ENCODE measurements at regions not wholly inside any gene's neighbourhood (a gene's known extent, or its start where the extent isn't known, plus 50 kb on each side); places are given as distances from the start of the nearest gene placed in this dataset.

DNA sequence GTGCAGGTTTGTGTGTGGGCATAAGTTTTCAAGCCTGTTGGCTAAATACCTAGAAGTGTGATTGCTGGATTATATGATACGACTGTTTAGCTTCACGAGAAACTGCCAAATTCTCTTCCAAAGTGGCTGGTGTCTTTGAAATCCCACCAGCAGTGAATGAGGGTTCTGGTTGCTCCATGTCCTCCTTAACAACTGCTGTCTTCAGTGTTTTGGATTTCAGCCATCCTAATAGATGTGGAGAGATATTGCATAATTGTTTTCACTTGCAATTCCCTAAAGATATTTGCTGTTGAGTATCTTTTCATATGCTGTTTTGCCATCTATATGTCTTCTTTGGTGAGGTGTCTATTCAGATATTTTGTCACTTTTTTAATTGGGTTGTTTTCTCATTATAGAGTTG, 390.5 kb downstream of the ZNF536 start:
- no peaks in the 10 kb centered on the region for H3K4me1 ChIP-seq (ENCODE audit: control insufficient read depth, insufficient read depth, low read length, poor library complexity, severe bottlenecking)
- H3K36me3 ChIP-seq (ENCODE audit: control insufficient read depth, insufficient read depth, low read length): no peaks in the 10 kb centered on the region
- H3K9me3 ChIP-seq (ENCODE audit: control insufficient read depth, low read length): no peaks in the 10 kb centered on the region
- WGBS, 2 experiments (ENCODE audit: insufficient coverage in 2 of 2): 81 to 100% methylated on average over 2 of the region's 2 CpGs
- H3K4me3 ChIP-seq (ENCODE audit: extremely low read depth, insufficient read depth, low read length, poor library complexity, severe bottlenecking): no peak overlapping the region
- no peak overlapping the region for H3K27ac ChIP-seq (ENCODE audit: low read depth, low read length, severe bottlenecking)

DNA sequence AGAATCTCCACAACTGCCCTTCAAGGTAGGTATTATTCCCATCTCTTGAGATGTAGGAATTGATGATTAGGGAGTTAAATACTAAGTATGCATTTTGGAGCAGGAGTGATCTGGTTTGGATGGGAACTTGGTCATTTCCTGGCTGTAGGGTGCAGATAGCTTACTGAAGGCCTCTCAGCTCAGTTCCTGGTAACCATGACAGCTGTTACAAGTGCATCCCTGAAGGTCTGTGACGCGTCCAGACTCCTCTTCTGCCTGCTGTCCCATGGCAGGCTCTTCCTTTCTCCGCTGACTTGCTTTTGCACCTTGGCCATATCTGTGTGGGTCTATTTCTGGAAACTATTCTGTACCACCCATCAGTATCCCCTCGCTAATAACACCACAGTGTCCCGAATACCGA, 387.8 kb downstream of the ZNF536 start:
- no peaks in the 10 kb centered on the region for H3K4me1 ChIP-seq (ENCODE audit: control insufficient read depth, insufficient read depth, low read length, poor library complexity, severe bottlenecking)
- H3K4me3 ChIP-seq (ENCODE audit: extremely low read depth, insufficient read depth, low read length, poor library complexity, severe bottlenecking): no peak overlapping the region
- no peaks in the 10 kb centered on the region for H3K9me3 ChIP-seq (ENCODE audit: control insufficient read depth, low read length)
- WGBS, 2 experiments (ENCODE audit: insufficient coverage in 2 of 2): 86 to 100% methylated on average over 2 to 3 of the region's 6 CpGs
- no peak overlapping the region for H3K27ac ChIP-seq (ENCODE audit: low read depth, low read length, severe bottlenecking)
- no peaks in the 10 kb centered on the region for H3K36me3 ChIP-seq (ENCODE audit: control insufficient read depth, insufficient read depth, low read length)

GRCh38 chr19:30757837-30758617, 385.8 kb downstream of the ZNF536 start:
- no peaks in the 10 kb centered on the region for H3K9me3 ChIP-seq (ENCODE audit: control insufficient read depth, low read length)
- WGBS, 2 experiments (ENCODE audit: insufficient coverage in 2 of 2): 89 to 100% methylated on average over 3 to 4 of the region's 5 CpGs
- H3K27ac ChIP-seq (ENCODE audit: low read depth, low read length, severe bottlenecking): no peak overlapping the region
- H3K4me1 ChIP-seq (ENCODE audit: control insufficient read depth, insufficient read depth, low read length, poor library complexity, severe bottlenecking): no peaks in the 10 kb centered on the region
- H3K4me3 ChIP-seq (ENCODE audit: extremely low read depth, insufficient read depth, low read length, poor library complexity, severe bottlenecking): no peak overlapping the region
- H3K36me3 ChIP-seq (ENCODE audit: control insufficient read depth, insufficient read depth, low read length): no peaks in the 10 kb centered on the region

- no peaks in the 10 kb centered on the region for H3K9me3 ChIP-seq (ENCODE audit: control insufficient read depth, low read length)
- 78 to 80% methylated on average over 4 to 6 of the region's 10 CpGs for WGBS, 2 experiments (ENCODE audit: insufficient coverage in 2 of 2)
Measured at GRCh38 chr19:30757104-30757836, 385.1 kb downstream of the ZNF536 start.

DNA sequence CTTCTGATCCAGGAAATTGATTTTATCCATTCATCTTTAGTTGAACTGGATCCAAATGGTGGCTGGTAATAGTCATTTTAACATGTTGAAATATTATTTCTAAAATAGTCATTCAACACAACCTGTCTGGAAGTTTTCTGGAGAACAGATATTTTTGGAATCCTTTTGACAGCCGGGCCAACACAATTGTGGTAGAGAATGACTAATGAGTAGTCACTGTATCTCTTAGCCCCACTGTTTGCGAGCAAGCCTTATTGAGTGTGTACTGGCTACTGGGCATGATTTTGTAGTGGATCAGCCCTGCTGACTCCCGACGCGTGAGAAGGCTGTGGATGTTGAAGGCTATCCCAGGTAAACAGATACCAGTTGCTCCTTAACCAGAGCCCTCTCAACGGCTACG, 383.4 kb downstream of the ZNF536 start:
- WGBS, 2 experiments (ENCODE audit: insufficient coverage in 2 of 2): 96 to 100% methylated on average over 3 to 6 of the region's 7 CpGs
- Histone ChIP-seq H3K27ac (ENCODE audit: low read depth, low read length, severe bottlenecking) (no peak overlapping the region), H3K9me3 (ENCODE audit: control insufficient read depth, low read length) (no peaks in the 10 kb centered on the region), H3K4me1 (ENCODE audit: control insufficient read depth, insufficient read depth, low read length, poor library complexity, severe bottlenecking) (no peaks in the 10 kb centered on the region), H3K36me3 (ENCODE audit: control insufficient read depth, insufficient read depth, low read length) (no peaks in the 10 kb centered on the region), H3K4me3 (ENCODE audit: extremely low read depth, insufficient read depth, low read length, poor library complexity, severe bottlenecking) (no peak overlapping the region)

More at GRCh38 chr19:30757104-30757836, 385.1 kb downstream of the ZNF536 start:
- no peak overlapping the region for H3K4me3 ChIP-seq (ENCODE audit: extremely low read depth, insufficient read depth, low read length, poor library complexity, severe bottlenecking)
- H3K4me1 ChIP-seq (ENCODE audit: control insufficient read depth, insufficient read depth, low read length, poor library complexity, severe bottlenecking): no peaks in the 10 kb centered on the region
- H3K36me3 ChIP-seq (ENCODE audit: control insufficient read depth, insufficient read depth, low read length): no peaks in the 10 kb centered on the region
- no peak overlapping the region for H3K27ac ChIP-seq (ENCODE audit: low read depth, low read length, severe bottlenecking)

DNA sequence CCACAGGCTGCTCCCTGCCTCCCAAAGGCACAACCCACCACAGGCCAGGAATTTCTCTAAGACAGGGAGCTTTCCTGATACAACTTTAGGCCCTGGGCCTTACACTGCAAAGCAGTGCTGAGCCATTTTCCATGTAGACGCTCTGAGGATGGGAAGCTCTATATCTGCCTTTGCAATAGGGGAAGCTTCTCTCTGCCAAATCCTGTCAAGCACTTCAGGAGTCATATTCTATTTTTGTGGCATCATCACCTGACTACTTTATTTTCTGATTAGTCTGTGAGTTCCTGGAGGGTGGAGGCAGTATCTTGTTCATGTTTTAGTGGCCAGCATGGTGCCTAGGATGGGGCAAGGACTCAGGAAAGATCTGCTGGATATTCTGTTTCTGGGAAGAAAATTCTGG, 382.0 kb downstream of the ZNF536 start:
- no peak overlapping the region for H3K27ac ChIP-seq (ENCODE audit: low read depth, low read length, severe bottlenecking)
- no peaks in the 10 kb centered on the region for H3K36me3 ChIP-seq (ENCODE audit: control insufficient read depth, insufficient read depth, low read length)
- WGBS, 2 experiments (ENCODE audit: insufficient coverage in 2 of 2): 86% methylated on average over 1 of the region's 1 CpG; no CpG with 5 or more reads in 1 of the 2 experiments
- H3K9me3 ChIP-seq (ENCODE audit: control insufficient read depth, low read length): peaks cover 2% of the 10 kb centered on the region
- no peaks in the 10 kb centered on the region for H3K4me1 ChIP-seq (ENCODE audit: control insufficient read depth, insufficient read depth, low read length, poor library complexity, severe bottlenecking)
- no peak overlapping the region for H3K4me3 ChIP-seq (ENCODE audit: extremely low read depth, insufficient read depth, low read length, poor library complexity, severe bottlenecking)

- 89 to 93% methylated on average over 2 to 3 of the region's 3 CpGs for WGBS, 2 experiments (ENCODE audit: insufficient coverage in 2 of 2)
- H3K9me3 ChIP-seq (ENCODE audit: control insufficient read depth, low read length): peaks cover 7% of the 10 kb centered on the region
- H3K4me3 ChIP-seq (ENCODE audit: extremely low read depth, insufficient read depth, low read length, poor library complexity, severe bottlenecking): no peak overlapping the region
- no peak overlapping the region for H3K27ac ChIP-seq (ENCODE audit: low read depth, low read length, severe bottlenecking)
- H3K4me1 ChIP-seq (ENCODE audit: control insufficient read depth, insufficient read depth, low read length, poor library complexity, severe bottlenecking): no peaks in the 10 kb centered on the region
- H3K36me3 ChIP-seq (ENCODE audit: control insufficient read depth, insufficient read depth, low read length): no peaks in the 10 kb centered on the region
Measured at GRCh38 chr19:30752876-30753275, 380.7 kb downstream of the ZNF536 start.

DNA sequence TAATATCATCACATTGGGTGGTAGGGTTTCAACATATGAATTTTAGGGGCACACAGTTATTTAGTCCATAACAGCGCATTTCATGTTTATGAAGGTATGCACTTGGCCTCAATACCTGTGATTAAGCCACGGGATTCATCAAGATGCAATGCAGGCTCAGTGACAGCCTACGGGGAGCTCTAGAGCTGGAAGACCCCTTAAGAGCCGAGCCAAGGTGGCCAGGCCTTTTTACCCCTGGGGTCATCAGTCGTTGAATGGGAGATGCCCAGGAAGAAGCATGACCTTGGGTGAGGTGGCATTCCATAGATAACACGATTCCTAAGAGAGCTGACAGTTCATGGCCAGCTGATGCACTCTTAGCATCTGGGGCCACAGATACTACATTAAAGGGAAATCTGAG, 380.0 kb downstream of the ZNF536 start:
- Histone ChIP-seq H3K4me1 (ENCODE audit: control insufficient read depth, insufficient read depth, low read length, poor library complexity, severe bottlenecking) (no peaks in the 10 kb centered on the region), H3K27ac (ENCODE audit: low read depth, low read length, severe bottlenecking) (no peak overlapping the region), H3K9me3 (ENCODE audit: control insufficient read depth, low read length) (peaks cover 7% of the 10 kb centered on the region), H3K4me3 (ENCODE audit: extremely low read depth, insufficient read depth, low read length, poor library complexity, severe bottlenecking) (no peak overlapping the region), H3K36me3 (ENCODE audit: control insufficient read depth, insufficient read depth, low read length) (no peaks in the 10 kb centered on the region)
- WGBS, 2 experiments (ENCODE audit: insufficient coverage in 2 of 2): 72 to 82% methylated on average over 6 of the region's 6 CpGs

DNA sequence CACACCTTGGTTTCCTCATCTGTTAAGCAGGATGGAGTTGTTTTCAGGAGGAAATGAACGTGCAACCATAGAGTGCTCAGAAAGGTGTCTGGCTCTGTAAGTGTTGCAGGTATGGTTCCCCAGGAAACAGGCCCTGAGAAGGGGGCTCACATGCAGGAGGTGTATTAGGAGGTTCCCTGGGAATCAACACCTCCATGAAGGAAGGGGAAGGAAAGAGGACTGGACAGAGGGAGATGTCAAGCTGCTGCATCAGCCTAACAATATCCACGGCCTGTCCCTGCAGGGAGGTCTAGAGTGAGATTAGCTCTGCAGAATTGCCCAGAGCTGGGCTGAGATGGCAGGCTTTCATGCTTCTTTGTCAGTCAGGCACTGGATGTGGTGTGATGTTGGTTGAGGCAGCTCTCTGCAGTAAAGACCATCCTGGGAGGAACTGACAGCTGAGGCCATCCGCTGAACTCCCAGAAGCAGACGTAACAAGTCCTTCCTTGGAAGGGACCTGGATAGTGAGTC, 373.3 kb downstream of the ZNF536 start:
- H3K4me1 ChIP-seq (ENCODE audit: control insufficient read depth, insufficient read depth, low read length, poor library complexity, severe bottlenecking): no peaks in the 10 kb centered on the region
- 94 to 96% methylated on average over 2 to 4 of the region's 4 CpGs for WGBS, 2 experiments (ENCODE audit: insufficient coverage in 2 of 2)
- no peak overlapping the region for H3K4me3 ChIP-seq (ENCODE audit: extremely low read depth, insufficient read depth, low read length, poor library complexity, severe bottlenecking)
- H3K9me3 ChIP-seq (ENCODE audit: control insufficient read depth, low read length): peaks cover 7% of the 10 kb centered on the region
- H3K36me3 ChIP-seq (ENCODE audit: control insufficient read depth, insufficient read depth, low read length): no peaks in the 10 kb centered on the region
- no peak overlapping the region for H3K27ac ChIP-seq (ENCODE audit: low read depth, low read length, severe bottlenecking)

- WGBS, 2 experiments (ENCODE audit: insufficient coverage in 2 of 2): 83 to 87% methylated on average over 6 to 7 of the region's 9 CpGs
- Histone ChIP-seq H3K9me3 (ENCODE audit: control insufficient read depth, low read length) (peaks cover 7% of the 10 kb centered on the region), H3K36me3 (ENCODE audit: control insufficient read depth, insufficient read depth, low read length) (no peaks in the 10 kb centered on the region), H3K4me1 (ENCODE audit: control insufficient read depth, insufficient read depth, low read length, poor library complexity, severe bottlenecking) (no peaks in the 10 kb centered on the region), H3K4me3 (ENCODE audit: extremely low read depth, insufficient read depth, low read length, poor library complexity, severe bottlenecking) (no peak overlapping the region), H3K27ac (ENCODE audit: low read depth, low read length, severe bottlenecking) (no peak overlapping the region)
Measured at GRCh38 chr19:30744741-30745475, 372.7 kb downstream of the ZNF536 start.
